OCI-LY3 (cell line): ENCODE measurements at regions not wholly inside any gene's neighbourhood (a gene's known extent, or its start where the extent isn't known, plus 50 kb on each side); places are given as distances from the start of the nearest gene placed in this dataset.

Source experiments
- EZH2phosphoT487 ChIP-seq: fragments of 200-600 bp; shearing (Covaris generic); IDR thresholded peaks from 2 replicates; pipeline ENCODE4 v1.6.1; 2018; ENCODE audit warnings: antibody characterized with exemption, mixed run types, low read depth
- TF ChIP-seq, protein P1 (sequence below): fragments of 200-600, 300-600 bp; sonication (generic); IDR thresholded peaks from 2 replicates; pipeline ENCODE4 v1.5.1; 2014; ENCODE audit warnings: antibody characterized with exemption, low read length, low read depth

DNA sequence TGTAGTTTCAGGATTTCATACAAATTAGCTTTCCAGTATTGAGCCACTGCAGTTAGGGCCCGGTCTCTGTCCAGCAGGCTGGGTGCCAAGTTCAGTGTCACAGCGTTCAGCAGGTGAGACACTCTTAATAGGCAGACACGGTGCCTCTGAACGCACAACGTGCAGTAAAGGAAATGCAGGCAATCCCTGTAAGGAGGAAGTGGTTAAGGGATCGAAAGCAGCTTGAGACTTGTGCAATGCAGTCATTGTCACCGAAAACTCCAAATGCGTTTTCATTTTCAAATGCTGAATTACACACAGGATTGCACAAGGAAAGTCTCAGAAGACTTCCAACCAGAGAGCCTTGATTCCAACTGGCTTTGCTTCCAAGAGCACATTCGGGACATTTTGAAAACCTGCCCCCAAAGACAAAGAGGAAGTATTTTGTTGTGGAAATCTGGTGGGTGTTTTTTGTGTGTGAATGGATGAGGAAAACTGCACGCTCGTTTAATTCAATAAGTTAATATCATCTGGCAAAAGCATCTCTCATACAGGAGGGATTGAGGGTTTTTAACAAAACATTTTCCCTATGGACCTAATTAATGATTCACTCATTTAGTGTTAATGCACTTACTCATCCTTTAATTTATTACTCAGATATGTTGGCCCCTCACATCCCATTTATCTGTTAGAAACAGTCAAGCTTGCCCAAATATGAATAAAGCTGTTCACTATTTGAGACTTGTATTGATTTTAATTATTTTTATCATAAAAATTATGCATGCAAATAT is 61.6 kb downstream of the PTGS2 start:
- TF ChIP-seq, protein P1, sequence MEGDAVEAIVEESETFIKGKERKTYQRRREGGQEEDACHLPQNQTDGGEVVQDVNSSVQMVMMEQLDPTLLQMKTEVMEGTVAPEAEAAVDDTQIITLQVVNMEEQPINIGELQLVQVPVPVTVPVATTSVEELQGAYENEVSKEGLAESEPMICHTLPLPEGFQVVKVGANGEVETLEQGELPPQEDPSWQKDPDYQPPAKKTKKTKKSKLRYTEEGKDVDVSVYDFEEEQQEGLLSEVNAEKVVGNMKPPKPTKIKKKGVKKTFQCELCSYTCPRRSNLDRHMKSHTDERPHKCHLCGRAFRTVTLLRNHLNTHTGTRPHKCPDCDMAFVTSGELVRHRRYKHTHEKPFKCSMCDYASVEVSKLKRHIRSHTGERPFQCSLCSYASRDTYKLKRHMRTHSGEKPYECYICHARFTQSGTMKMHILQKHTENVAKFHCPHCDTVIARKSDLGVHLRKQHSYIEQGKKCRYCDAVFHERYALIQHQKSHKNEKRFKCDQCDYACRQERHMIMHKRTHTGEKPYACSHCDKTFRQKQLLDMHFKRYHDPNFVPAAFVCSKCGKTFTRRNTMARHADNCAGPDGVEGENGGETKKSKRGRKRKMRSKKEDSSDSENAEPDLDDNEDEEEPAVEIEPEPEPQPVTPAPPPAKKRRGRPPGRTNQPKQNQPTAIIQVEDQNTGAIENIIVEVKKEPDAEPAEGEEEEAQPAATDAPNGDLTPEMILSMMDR, result no peak
- no peak for TF ChIP-seq EZH2phosphoT487
